Calu3 (cell line): ENCODE measurements at regions not wholly inside any gene's neighbourhood (a gene's known extent, or its start where the extent isn't known, plus 50 kb on each side); places are given as distances from the start of the nearest gene placed in this dataset.
"Not testable (repeated sequence)": the region's sequence is repeated elsewhere in the genome, so short reads cannot be mapped to it uniquely, and the experiment has no call there.

Experiments
- BruUV-seq: library from RNA; stranded (reverse); fragments of 400-500 nt; replicated peaks from 2 replicates; lab custom pipeline; 2021; lab: Mats Ljungman, UMichigan
- CTCF ChIA-PET: fragments of 300-600 bp; sonication (Branson Sonifier 250); formaldehyde crosslinking; loops from one replicate; lab custom pipeline; 2022; ENCODE audit warnings: antibody characterized with exemption; lab: Charles Lee
- DNase-seq: peaks from one replicate; pipeline ENCODE4 v3.0.0; 2022
- H3K27ac Mint-ChIP-seq: one replicate; pipeline ENCODE4 v1.8.0; 2022; ENCODE audit warnings: mixed read lengths; ENCODE audit not compliant: unreplicated experiment
- H3K27me3 Mint-ChIP-seq: one replicate; pipeline ENCODE4 v1.8.0; 2022; ENCODE audit warnings: mixed read lengths; ENCODE audit not compliant: unreplicated experiment
- H3K36me3 Mint-ChIP-seq: one replicate; pipeline ENCODE4 v1.8.0; 2022; ENCODE audit warnings: mild to moderate bottlenecking, moderate library complexity, mixed read lengths; ENCODE audit not compliant: insufficient read depth, unreplicated experiment
- H3K4me1 Mint-ChIP-seq: one replicate; pipeline ENCODE4 v1.8.0; 2022; ENCODE audit warnings: mild to moderate bottlenecking, low read depth, mixed read lengths; ENCODE audit not compliant: unreplicated experiment
- H3K4me3 Mint-ChIP-seq: one replicate; pipeline ENCODE4 v1.8.0; 2022; ENCODE audit warnings: mild to moderate bottlenecking, low read depth, moderate library complexity, mixed read lengths; ENCODE audit not compliant: unreplicated experiment
- H3K9me3 Mint-ChIP-seq: one replicate; pipeline ENCODE4 v1.8.0; 2022; ENCODE audit warnings: low read depth, mixed read lengths; ENCODE audit not compliant: unreplicated experiment
- intact Hi-C: fragments of 100-400 bp; cut with micrococcal nuclease; formaldehyde crosslinking; loops from one replicate; pipeline ENCODE4 v1.10.0; 2022; ENCODE audit not compliant: unreplicated experiment
- TF ChIP-seq, protein P1 (sequence below): fragments of 200-600 bp; IDR thresholded peaks from one replicate; pipeline ENCODE4 v1.8.0; 2022; ENCODE audit warnings: antibody characterized with exemption; ENCODE audit not compliant: unreplicated experiment

DNA sequence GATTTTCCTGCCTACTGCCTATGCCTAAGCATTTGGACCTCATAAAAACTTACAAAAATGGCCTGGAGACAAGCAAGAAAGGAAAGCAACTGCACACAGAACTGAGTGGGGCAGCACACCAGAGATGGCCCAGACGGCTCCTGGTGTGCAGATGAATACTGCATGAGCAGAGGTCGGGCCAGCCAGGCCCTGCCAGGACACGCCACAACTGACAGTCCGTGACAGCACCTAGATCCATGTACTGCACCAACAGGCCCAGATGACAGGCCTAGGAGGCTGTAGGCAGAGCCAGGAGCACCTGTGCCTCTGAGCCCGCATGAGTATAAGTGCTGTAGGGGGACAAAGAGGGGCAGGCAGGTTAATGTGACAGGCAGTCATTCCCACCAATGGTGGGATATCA lies 160.2 kb downstream of the IGLL1 start:
- TF ChIP-seq, protein P1, sequence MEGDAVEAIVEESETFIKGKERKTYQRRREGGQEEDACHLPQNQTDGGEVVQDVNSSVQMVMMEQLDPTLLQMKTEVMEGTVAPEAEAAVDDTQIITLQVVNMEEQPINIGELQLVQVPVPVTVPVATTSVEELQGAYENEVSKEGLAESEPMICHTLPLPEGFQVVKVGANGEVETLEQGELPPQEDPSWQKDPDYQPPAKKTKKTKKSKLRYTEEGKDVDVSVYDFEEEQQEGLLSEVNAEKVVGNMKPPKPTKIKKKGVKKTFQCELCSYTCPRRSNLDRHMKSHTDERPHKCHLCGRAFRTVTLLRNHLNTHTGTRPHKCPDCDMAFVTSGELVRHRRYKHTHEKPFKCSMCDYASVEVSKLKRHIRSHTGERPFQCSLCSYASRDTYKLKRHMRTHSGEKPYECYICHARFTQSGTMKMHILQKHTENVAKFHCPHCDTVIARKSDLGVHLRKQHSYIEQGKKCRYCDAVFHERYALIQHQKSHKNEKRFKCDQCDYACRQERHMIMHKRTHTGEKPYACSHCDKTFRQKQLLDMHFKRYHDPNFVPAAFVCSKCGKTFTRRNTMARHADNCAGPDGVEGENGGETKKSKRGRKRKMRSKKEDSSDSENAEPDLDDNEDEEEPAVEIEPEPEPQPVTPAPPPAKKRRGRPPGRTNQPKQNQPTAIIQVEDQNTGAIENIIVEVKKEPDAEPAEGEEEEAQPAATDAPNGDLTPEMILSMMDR = no peak
- H3K4me3 Mint-ChIP-seq = no peak overlapping the region
- peaks cover 24% of the 10 kb centered on the region for H3K27me3 Mint-ChIP-seq
- intact Hi-C loops = no loop called here
- H3K9me3 Mint-ChIP-seq = no peaks in the 10 kb centered on the region
- CTCF ChIA-PET = no interaction called here
- H3K36me3 Mint-ChIP-seq = no peaks in the 10 kb centered on the region
- no TSS peak for BruUV-seq
- H3K4me1 Mint-ChIP-seq = no peaks in the 10 kb centered on the region
- no peak overlapping the region for H3K27ac Mint-ChIP-seq
- DNase-seq = no peak

DNA sequence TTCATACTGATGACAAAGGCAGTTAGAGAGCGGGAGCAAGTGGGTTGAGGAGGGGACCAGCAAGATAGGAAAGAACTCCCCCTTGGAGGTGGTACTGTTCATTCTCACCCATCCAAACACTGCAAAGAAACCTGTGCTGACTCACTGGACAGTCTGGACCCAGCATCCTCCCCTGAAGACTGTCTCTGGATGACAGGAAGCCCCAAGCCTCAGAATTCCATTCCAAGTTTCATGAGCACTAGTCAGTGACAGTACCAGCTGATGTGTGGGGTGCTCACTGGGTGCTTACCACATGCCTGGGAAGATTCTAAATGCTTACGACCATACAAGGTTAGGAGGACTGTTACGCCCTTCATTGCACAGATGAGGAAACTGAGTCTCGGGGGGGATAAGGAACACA lies 160.9 kb downstream of the IGLL1 start:
- CTCF ChIA-PET = no interaction called here
- TF ChIP-seq, protein P1 = no peak
- H3K27ac Mint-ChIP-seq = no peak overlapping the region
- peaks cover 24% of the 10 kb centered on the region for H3K27me3 Mint-ChIP-seq
- BruUV-seq = no TSS peak
- H3K4me3 Mint-ChIP-seq = no peak overlapping the region
- intact Hi-C loops = no loop called here
- no peaks in the 10 kb centered on the region for H3K9me3 Mint-ChIP-seq
- H3K36me3 Mint-ChIP-seq = no peaks in the 10 kb centered on the region
- no peaks in the 10 kb centered on the region for H3K4me1 Mint-ChIP-seq
- DNase-seq = no peak

DNA sequence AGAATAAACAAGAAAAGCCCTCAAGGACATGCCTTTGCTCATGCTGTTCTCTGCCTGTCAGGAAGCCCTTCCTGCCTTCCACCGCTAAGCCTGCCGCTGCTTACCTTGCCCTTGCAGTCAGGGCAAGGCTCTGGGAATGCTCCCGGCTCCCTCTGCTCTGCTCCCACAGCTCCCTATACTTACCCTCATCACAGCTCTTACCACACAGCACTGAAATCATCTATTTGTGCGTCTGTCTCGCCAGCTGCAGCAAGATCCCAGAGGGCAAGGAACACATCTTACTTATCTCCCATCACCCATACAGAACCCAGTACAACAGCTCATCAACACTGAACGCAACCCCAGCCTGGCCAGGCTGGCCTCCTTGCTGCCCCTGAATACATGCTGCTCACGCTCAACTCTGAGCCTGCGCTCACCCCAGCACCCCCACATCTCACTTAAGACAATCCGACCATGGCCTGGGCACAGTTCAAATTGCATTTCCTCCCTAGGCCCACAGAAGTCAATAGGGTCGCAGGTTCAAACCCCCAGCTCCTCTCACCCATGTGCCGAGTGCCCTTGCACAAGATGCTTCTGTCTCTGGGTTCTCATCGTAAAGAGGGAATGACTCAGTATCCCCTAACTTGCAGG lies 161.8 kb downstream of the IGLL1 start:
- Mint-ChIP-seq H3K27ac (no peak overlapping the region), H3K4me3 (no peak overlapping the region), H3K27me3 (peaks cover 26% of the 10 kb centered on the region), H3K9me3 (no peaks in the 10 kb centered on the region), H3K36me3 (no peaks in the 10 kb centered on the region), H3K4me1 (no peaks in the 10 kb centered on the region)
- TF ChIP-seq, protein P1 = no peak
- CTCF ChIA-PET = no interaction called here
- intact Hi-C loops = no loop called here
- BruUV-seq = no TSS peak
- DNase-seq = no peak

DNA sequence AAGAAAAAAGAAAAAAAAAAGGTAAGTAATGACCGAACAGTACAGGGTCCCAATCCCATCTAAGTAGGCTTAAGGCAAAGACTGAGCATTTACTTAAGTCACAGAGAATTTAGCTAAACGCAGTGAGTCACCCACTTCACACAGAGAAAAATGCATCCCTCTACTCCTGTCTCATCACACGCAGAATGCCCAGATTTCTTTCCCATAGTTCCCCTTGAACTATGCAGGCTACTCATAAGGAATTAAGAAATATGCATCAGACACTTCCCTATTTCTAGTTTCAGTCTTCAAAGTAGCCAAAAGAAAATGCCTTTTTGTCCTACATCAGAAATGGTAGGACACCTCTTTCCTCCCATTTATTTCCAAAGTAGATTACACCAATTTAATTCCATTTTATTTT lies 162.8 kb downstream of the IGLL1 start:
- intact Hi-C loops, H3K36me3 Mint-ChIP-seq, DNase-seq, BruUV-seq, H3K9me3 Mint-ChIP-seq, H3K27ac Mint-ChIP-seq, H3K4me3 Mint-ChIP-seq, H3K4me1 Mint-ChIP-seq: not testable (repeated sequence)
- H3K27me3 Mint-ChIP-seq = peaks cover 36% of the 10 kb centered on the region
- CTCF ChIA-PET = interaction anchor here (0.7 kb wide), 1 partner anchor 354 kb away, joined by 3 read pairs; no protein-coding TSS in a partner anchor

DNA sequence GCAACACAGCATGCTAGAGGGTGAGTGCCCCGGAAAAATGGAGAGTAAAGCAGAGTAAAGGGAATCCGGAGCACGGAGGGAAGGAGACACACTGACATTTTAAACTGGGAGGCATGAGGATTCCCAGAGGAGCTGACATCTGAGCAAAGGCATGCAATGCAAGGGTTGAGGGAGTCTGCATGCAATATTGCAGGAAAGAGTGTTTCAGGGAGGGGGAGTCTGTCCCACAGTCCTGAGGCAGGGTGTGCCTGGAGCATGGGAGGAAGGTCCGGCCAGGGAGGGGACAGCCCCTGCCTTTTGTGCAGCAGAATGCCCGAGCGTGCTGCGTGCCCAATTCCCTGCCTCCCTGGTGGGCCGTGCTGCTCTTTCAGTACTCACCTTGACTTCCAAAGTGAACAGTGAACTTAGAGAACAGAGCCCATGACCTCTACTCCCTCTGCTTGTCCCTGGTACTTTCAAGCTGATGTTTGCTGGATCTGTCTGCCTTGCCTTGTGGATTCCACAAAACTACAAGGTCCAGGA lies 163.9 kb downstream of the IGLL1 start:
- H3K9me3 Mint-ChIP-seq, H3K4me1 Mint-ChIP-seq, DNase-seq, intact Hi-C loops, CTCF ChIA-PET, BruUV-seq, H3K4me3 Mint-ChIP-seq, H3K27ac Mint-ChIP-seq, H3K36me3 Mint-ChIP-seq: not testable (repeated sequence)
- peaks cover 47% of the 10 kb centered on the region for H3K27me3 Mint-ChIP-seq
